HEK293 (cell line): ENCODE measurements at regions not wholly inside any gene's neighbourhood (a gene's known extent, or its start where the extent isn't known, plus 50 kb on each side); places are given as distances from the start of the nearest gene placed in this dataset.

Experiments used
- CTCF ChIA-PET: fragments of 350-600 bp; formaldehyde crosslinking; extraction: SDS; loops from one replicate; lab custom pipeline; 2021; ENCODE audit warnings: antibody characterized with exemption; lab: Yijun Ruan, JAX
- POLR2A ChIA-PET: fragments of 300-600 bp; formaldehyde crosslinking; extraction: SDS; loops from one replicate; lab custom pipeline; 2020; ENCODE audit warnings: antibody characterized with exemption, inconsistent platforms; lab: Yijun Ruan, JAX
- H3K27ac ChIP-seq: fragments of 200-500 bp; sonication (Bioruptor generic); 2 replicates; pipeline ENCODE4 v1.5.1; 2014; ENCODE audit warnings: low read depth, low read length, control low read depth, inconsistent platforms; ENCODE audit errors: extremely low read depth
- H3K36me3 ChIP-seq, 2 experiments: fragments of 200-500 bp in 1 of 2; sonication (Bioruptor generic) in 1 of 2; 1 replicate in 1 of 2; 2 replicates in 1 of 2; pipeline ENCODE4 v1.5.1; 2014 to 2017; ENCODE audit warnings: inconsistent platforms in 2 of 2, low read length in 2 of 2; ENCODE audit not compliant: control insufficient read depth in 2 of 2, insufficient read depth in 1 of 2
- H3K4me1 ChIP-seq: fragments of 200-500 bp; sonication (Bioruptor generic); 2 replicates; pipeline ENCODE4 v1.5.1; 2014; ENCODE audit warnings: mild to moderate bottlenecking, low read length, inconsistent platforms; ENCODE audit not compliant: control insufficient read depth, insufficient read depth
- H3K4me3 ChIP-seq: 2 replicates; pipeline ENCODE4 v1.5.1; 2011; ENCODE audit warnings: low read depth, mild to moderate bottlenecking, control low read depth, low read length, moderate library complexity
- H3K9me3 ChIP-seq: fragments of 200-500 bp; sonication (Bioruptor generic); 2 replicates; pipeline ENCODE4 v1.5.1; 2014; ENCODE audit warnings: low read depth, low read length, inconsistent platforms; ENCODE audit not compliant: control insufficient read depth, insufficient read depth
- FEZF1 ChIP-seq: fragments of 450-650 bp; formaldehyde crosslinking; IDR thresholded peaks from 2 replicates; pipeline ENCODE4 v1.5.1; 2016; ENCODE audit warnings: missing biosample characterization, missing genetic modification characterization
- OSR2 ChIP-seq: fragments of 450-650 bp; formaldehyde crosslinking; IDR thresholded peaks from 2 replicates; pipeline ENCODE4 v1.5.1; 2016; ENCODE audit warnings: missing biosample characterization, missing genetic modification characterization
- PRDM4 ChIP-seq: fragments of 450-650 bp; formaldehyde crosslinking; IDR thresholded peaks from 2 replicates; pipeline ENCODE4 v1.5.1; 2017; ENCODE audit warnings: missing biosample characterization, missing genetic modification characterization
- SALL2 ChIP-seq: fragments of 450-650 bp; formaldehyde crosslinking; IDR thresholded peaks from 2 replicates; pipeline ENCODE4 v1.5.0; 2017; ENCODE audit warnings: missing biosample characterization, mild to moderate bottlenecking, missing genetic modification characterization, borderline replicate concordance
- ZBTB1 ChIP-seq: fragments of 450-650 bp; formaldehyde crosslinking; IDR thresholded peaks from 2 replicates; pipeline ENCODE4 v1.5.1; 2016; ENCODE audit warnings: missing biosample characterization, missing genetic modification characterization
- ZFP37 ChIP-seq: fragments of 450-650 bp; formaldehyde crosslinking; IDR thresholded peaks from 2 replicates; pipeline ENCODE4 v1.5.1; 2016; ENCODE audit warnings: missing biosample characterization, missing genetic modification characterization
- ZFP69B ChIP-seq: fragments of 450-650 bp; formaldehyde crosslinking; IDR thresholded peaks from 2 replicates; pipeline ENCODE4 v1.5.1; 2016; ENCODE audit warnings: missing biosample characterization, missing genetic modification characterization
- ZNF138 ChIP-seq: fragments of 450-650 bp; formaldehyde crosslinking; IDR thresholded peaks from 2 replicates; pipeline ENCODE4 v1.5.1; 2016; ENCODE audit warnings: missing biosample characterization, missing genetic modification characterization, borderline replicate concordance
- ZNF175 ChIP-seq: fragments of 450-650 bp; formaldehyde crosslinking; IDR thresholded peaks from 2 replicates; pipeline ENCODE4 v1.5.1; 2016; ENCODE audit warnings: missing biosample characterization, missing genetic modification characterization
- ZNF184 ChIP-seq: fragments of 450-650 bp; IDR thresholded peaks from 2 replicates; pipeline ENCODE4 v1.5.1; 2018; ENCODE audit warnings: missing biosample characterization, mild to moderate bottlenecking, missing genetic modification characterization
- ZNF248 ChIP-seq: fragments of 450-650 bp; formaldehyde crosslinking; IDR thresholded peaks from 2 replicates; pipeline ENCODE4 v1.5.1; 2017; ENCODE audit warnings: missing biosample characterization, missing genetic modification characterization
- ZNF391 ChIP-seq: fragments of 450-650 bp; formaldehyde crosslinking; IDR thresholded peaks from 2 replicates; pipeline ENCODE4 v1.5.1; 2016; ENCODE audit warnings: low read depth, missing biosample characterization, missing genetic modification characterization, borderline replicate concordance
- ZNF560 ChIP-seq: fragments of 450-650 bp; formaldehyde crosslinking; IDR thresholded peaks from 2 replicates; pipeline ENCODE4 v1.5.1; 2017; ENCODE audit warnings: missing biosample characterization, missing genetic modification characterization, borderline replicate concordance
- ZNF585B ChIP-seq: fragments of 450-650 bp; formaldehyde crosslinking; IDR thresholded peaks from 2 replicates; pipeline ENCODE4 v1.5.1; 2016; ENCODE audit warnings: missing biosample characterization, missing genetic modification characterization
- ZNF624 ChIP-seq: fragments of 450-650 bp; formaldehyde crosslinking; IDR thresholded peaks from 2 replicates; pipeline ENCODE4 v1.5.1; 2017; ENCODE audit warnings: missing biosample characterization, missing genetic modification characterization
- ZNF639 ChIP-seq: fragments of 450-650 bp; formaldehyde crosslinking; IDR thresholded peaks from 2 replicates; pipeline ENCODE4 v1.5.1; 2016; ENCODE audit warnings: missing biosample characterization, missing genetic modification characterization
- ZNF654 ChIP-seq: fragments of 450-650 bp; formaldehyde crosslinking; IDR thresholded peaks from 2 replicates; pipeline ENCODE4 v1.5.1; 2016; ENCODE audit warnings: low read depth, missing biosample characterization, missing genetic modification characterization
- ZNF701 ChIP-seq: fragments of 450-650 bp; formaldehyde crosslinking; IDR thresholded peaks from 2 replicates; pipeline ENCODE4 v1.5.1; 2016; ENCODE audit warnings: missing biosample characterization, missing genetic modification characterization
- ZSCAN30 ChIP-seq: fragments of 450-650 bp; IDR thresholded peaks from 2 replicates; pipeline ENCODE4 v1.5.1; 2018; ENCODE audit warnings: missing biosample characterization, mild to moderate bottlenecking, missing genetic modification characterization, moderate library complexity
- ZSCAN5A ChIP-seq: fragments of 450-650 bp; formaldehyde crosslinking; IDR thresholded peaks from 2 replicates; pipeline ENCODE4 v1.5.1; 2016; ENCODE audit warnings: missing biosample characterization, missing genetic modification characterization
- TF ChIP-seq, protein P1 (sequence below): fragments of 450-650 bp; formaldehyde crosslinking; IDR thresholded peaks from 2 replicates; pipeline ENCODE4 v1.5.1; 2016; ENCODE audit warnings: missing biosample characterization, missing genetic modification characterization
- TF ChIP-seq, protein P2 (sequence below): fragments of 450-650 bp; formaldehyde crosslinking; IDR thresholded peaks from 2 replicates; pipeline ENCODE4 v1.5.1; 2016; ENCODE audit warnings: missing biosample characterization, missing genetic modification characterization
- TF ChIP-seq, protein P3 (sequence below): fragments of 450-650 bp; formaldehyde crosslinking; IDR thresholded peaks from 2 replicates; pipeline ENCODE4 v1.5.1; 2016; ENCODE audit warnings: missing biosample characterization, missing genetic modification characterization

DNA sequence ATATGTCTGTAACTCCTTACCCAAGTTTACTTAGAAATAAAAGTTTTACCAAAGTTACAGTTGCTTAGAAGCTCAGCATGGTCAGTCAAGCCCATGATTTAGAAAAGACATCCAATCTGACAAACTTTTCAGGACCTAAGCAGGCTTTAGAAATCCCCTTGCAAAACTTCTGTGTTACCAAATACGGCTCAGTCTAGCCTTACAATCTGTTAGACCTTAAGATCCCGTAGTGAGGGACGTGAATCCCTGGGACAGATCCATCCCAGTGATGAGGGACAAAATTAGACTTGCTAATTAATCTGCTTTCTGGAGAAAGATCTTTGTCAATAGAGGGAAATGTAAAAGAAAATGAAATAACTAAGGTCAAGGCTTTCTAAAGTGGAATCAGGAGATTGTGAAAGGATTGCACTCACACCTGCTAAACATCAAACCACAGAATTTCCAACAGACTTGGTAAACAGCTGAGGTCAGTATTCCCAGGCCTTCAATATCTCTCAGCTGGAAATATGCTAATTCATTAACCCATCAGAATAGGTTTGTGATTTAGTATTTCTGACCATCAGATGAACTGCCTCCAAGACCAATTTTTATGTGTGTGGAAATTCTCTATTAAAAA lies 375.3 kb downstream of the DUSP10 start:
- ChIA-PET POLR2A (no interaction called here), CTCF (interaction anchor here (0.8 kb wide), 1 partner anchor 24 kb away, joined by 3 read pairs; no protein-coding TSS in a partner anchor)
- Histone ChIP-seq H3K27ac (no peak overlapping the region), H3K9me3 (no peaks in the 10 kb centered on the region), H3K4me3 (no peak overlapping the region), H3K4me1 (no peaks in the 10 kb centered on the region), H3K36me3 (no peaks in the 10 kb centered on the region)
- TF ChIP-seq, protein P1, sequence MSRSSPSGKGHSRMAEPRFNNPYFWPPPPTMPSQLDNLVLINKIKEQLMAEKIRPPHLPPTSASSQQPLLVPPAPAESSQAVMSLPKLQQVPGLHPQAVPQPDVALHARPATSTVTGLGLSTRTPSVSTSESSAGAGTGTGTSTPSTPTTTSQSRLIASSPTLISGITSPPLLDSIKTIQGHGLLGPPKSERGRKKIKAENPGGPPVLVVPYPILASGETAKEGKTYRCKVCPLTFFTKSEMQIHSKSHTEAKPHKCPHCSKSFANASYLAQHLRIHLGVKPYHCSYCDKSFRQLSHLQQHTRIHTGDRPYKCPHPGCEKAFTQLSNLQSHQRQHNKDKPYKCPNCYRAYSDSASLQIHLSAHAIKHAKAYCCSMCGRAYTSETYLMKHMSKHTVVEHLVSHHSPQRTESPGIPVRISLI (tag by site-specific recombination) = no peak
- TF ChIP-seq ZNF175 = no peak
- TF ChIP-seq ZSCAN30 (tag by site-specific recombination) = no peak
- TF ChIP-seq ZNF248 (tag by site-specific recombination) = no peak
- no peak for TF ChIP-seq ZBTB1 (tag by site-specific recombination)
- TF ChIP-seq OSR2 (tag by site-specific recombination) = no peak
- TF ChIP-seq, protein P2, sequence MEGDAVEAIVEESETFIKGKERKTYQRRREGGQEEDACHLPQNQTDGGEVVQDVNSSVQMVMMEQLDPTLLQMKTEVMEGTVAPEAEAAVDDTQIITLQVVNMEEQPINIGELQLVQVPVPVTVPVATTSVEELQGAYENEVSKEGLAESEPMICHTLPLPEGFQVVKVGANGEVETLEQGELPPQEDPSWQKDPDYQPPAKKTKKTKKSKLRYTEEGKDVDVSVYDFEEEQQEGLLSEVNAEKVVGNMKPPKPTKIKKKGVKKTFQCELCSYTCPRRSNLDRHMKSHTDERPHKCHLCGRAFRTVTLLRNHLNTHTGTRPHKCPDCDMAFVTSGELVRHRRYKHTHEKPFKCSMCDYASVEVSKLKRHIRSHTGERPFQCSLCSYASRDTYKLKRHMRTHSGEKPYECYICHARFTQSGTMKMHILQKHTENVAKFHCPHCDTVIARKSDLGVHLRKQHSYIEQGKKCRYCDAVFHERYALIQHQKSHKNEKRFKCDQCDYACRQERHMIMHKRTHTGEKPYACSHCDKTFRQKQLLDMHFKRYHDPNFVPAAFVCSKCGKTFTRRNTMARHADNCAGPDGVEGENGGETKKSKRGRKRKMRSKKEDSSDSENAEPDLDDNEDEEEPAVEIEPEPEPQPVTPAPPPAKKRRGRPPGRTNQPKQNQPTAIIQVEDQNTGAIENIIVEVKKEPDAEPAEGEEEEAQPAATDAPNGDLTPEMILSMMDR (tag by site-specific recombination) = no peak
- no peak for TF ChIP-seq PRDM4 (tag by site-specific recombination)

DNA sequence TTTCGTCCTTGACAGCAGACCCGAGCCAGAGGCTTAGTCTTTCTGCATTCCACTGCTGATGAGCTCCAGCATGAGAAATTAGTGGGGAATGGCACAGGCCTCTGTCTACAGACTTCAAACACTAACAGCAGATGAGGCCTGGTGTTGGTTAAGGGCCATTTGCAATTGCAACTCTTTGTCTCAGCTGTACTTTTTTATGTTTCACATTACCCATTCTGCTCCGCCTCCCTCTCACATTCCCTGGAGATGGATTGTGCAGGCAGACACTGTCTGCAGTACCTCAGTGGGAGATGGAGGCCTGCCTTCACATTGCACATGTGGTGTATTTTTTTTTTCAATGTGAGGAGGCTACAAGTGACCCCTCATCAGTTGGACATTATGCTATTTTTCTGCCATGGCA lies 370.2 kb downstream of the DUSP10 start:
- TF ChIP-seq FEZF1 = no peak
- no peak for TF ChIP-seq ZFP37 (tag by site-specific recombination)
- TF ChIP-seq, protein P3, sequence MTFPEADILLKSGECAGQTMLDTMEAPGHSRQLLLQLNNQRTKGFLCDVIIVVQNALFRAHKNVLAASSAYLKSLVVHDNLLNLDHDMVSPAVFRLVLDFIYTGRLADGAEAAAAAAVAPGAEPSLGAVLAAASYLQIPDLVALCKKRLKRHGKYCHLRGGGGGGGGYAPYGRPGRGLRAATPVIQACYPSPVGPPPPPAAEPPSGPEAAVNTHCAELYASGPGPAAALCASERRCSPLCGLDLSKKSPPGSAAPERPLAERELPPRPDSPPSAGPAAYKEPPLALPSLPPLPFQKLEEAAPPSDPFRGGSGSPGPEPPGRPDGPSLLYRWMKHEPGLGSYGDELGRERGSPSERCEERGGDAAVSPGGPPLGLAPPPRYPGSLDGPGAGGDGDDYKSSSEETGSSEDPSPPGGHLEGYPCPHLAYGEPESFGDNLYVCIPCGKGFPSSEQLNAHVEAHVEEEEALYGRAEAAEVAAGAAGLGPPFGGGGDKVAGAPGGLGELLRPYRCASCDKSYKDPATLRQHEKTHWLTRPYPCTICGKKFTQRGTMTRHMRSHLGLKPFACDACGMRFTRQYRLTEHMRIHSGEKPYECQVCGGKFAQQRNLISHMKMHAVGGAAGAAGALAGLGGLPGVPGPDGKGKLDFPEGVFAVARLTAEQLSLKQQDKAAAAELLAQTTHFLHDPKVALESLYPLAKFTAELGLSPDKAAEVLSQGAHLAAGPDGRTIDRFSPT (tag by site-specific recombination) = no peak
- no peak for TF ChIP-seq SALL2 (tag by site-specific recombination)
- TF ChIP-seq ZFP69B (tag by site-specific recombination) = no peak
- no peak for TF ChIP-seq ZSCAN5A (tag by site-specific recombination)
- no peak for TF ChIP-seq ZNF585B
- TF ChIP-seq ZNF560 = no peak
- TF ChIP-seq ZNF654 = no peak
- TF ChIP-seq ZNF138 = no peak
- TF ChIP-seq ZNF624 (tag by site-specific recombination) = no peak
- no peak for TF ChIP-seq ZNF639 (tag by site-specific recombination)
- TF ChIP-seq ZNF701 = no peak
- TF ChIP-seq ZNF391 = no peak
- no peak for TF ChIP-seq ZNF184 (tag by site-specific recombination)
- no peak overlapping the region for H3K27ac ChIP-seq
- no peak overlapping the region for H3K4me3 ChIP-seq
- 0 out of 2 replicates have a peak, but pooled peaks cover 3% of the 10 kb centered on the region for H3K4me1 ChIP-seq
- CTCF ChIA-PET = interaction anchor here (1.1 kb wide), 1 partner anchor 108 kb away, joined by 3 read pairs; no protein-coding TSS in a partner anchor
- no peaks in the 10 kb centered on the region for H3K9me3 ChIP-seq
- POLR2A ChIA-PET = no interaction called here
- no peaks in the 10 kb centered on the region for H3K36me3 ChIP-seq
